ENCODE measurements at regions not wholly inside any gene's neighbourhood (a gene's known extent, or its start where the extent isn't known, plus 50 kb on each side); places are given as distances from the start of the nearest gene placed in this dataset.

DNA sequence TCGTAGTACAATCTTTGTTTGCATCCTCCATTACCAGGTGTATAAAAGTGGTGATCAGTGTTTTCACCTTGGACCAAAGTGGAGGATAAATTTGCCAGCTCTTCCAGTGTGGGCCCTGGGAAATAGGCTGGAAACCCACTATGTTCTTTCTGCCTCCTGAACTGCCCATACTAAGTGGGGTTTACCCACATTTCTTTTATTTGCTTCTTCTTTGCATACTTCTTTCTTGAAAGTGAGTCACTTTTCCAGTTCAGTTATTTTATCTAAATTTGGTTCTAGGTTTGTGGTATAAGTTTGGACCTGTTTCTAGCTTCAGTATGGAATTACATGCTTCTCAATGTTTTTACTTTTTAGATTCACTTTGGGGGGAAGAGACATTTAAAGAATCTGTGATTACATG lies 126.2 kb upstream of the ACBD5 start:
- TF ChIP-seq RELA (IDR thresholded peaks at IDR 0.05; ENCODE audit: borderline replicate concordance, partially characterized antibody) (no peak), EZH2 (IDR thresholded peaks at IDR 0.05; ENCODE audit: borderline replicate concordance, control insufficient read depth, low read depth, low read length) (no peak), LARP7 (IDR thresholded peaks at IDR 0.05) (no peak)
- TF ChIP-seq, protein P1, sequence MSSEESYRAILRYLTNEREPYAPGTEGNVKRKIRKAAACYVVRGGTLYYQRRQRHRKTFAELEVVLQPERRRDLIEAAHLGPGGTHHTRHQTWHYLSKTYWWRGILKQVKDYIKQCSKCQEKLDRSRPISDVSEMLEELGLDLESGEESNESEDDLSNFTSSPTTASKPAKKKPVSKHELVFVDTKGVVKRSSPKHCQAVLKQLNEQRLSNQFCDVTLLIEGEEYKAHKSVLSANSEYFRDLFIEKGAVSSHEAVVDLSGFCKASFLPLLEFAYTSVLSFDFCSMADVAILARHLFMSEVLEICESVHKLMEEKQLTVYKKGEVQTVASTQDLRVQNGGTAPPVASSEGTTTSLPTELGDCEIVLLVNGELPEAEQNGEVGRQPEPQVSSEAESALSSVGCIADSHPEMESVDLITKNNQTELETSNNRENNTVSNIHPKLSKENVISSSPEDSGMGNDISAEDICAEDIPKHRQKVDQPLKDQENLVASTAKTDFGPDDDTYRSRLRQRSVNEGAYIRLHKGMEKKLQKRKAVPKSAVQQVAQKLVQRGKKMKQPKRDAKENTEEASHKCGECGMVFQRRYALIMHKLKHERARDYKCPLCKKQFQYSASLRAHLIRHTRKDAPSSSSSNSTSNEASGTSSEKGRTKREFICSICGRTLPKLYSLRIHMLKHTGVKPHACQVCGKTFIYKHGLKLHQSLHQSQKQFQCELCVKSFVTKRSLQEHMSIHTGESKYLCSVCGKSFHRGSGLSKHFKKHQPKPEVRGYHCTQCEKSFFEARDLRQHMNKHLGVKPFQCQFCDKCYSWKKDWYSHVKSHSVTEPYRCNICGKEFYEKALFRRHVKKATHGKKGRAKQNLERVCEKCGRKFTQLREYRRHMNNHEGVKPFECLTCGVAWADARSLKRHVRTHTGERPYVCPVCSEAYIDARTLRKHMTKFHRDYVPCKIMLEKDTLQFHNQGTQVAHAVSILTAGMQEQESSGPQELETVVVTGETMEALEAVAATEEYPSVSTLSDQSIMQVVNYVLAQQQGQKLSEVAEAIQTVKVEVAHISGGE (CRISPR knock-in tag; IDR thresholded peaks at IDR 0.05) = no peak
- TF ChIP-seq, protein P2, sequence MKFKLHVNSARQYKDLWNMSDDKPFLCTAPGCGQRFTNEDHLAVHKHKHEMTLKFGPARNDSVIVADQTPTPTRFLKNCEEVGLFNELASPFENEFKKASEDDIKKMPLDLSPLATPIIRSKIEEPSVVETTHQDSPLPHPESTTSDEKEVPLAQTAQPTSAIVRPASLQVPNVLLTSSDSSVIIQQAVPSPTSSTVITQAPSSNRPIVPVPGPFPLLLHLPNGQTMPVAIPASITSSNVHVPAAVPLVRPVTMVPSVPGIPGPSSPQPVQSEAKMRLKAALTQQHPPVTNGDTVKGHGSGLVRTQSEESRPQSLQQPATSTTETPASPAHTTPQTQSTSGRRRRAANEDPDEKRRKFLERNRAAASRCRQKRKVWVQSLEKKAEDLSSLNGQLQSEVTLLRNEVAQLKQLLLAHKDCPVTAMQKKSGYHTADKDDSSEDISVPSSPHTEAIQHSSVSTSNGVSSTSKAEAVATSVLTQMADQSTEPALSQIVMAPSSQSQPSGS (IDR thresholded peaks at IDR 0.05; ENCODE audit: low read length) = no peak
- TF ChIP-seq, protein P3, sequence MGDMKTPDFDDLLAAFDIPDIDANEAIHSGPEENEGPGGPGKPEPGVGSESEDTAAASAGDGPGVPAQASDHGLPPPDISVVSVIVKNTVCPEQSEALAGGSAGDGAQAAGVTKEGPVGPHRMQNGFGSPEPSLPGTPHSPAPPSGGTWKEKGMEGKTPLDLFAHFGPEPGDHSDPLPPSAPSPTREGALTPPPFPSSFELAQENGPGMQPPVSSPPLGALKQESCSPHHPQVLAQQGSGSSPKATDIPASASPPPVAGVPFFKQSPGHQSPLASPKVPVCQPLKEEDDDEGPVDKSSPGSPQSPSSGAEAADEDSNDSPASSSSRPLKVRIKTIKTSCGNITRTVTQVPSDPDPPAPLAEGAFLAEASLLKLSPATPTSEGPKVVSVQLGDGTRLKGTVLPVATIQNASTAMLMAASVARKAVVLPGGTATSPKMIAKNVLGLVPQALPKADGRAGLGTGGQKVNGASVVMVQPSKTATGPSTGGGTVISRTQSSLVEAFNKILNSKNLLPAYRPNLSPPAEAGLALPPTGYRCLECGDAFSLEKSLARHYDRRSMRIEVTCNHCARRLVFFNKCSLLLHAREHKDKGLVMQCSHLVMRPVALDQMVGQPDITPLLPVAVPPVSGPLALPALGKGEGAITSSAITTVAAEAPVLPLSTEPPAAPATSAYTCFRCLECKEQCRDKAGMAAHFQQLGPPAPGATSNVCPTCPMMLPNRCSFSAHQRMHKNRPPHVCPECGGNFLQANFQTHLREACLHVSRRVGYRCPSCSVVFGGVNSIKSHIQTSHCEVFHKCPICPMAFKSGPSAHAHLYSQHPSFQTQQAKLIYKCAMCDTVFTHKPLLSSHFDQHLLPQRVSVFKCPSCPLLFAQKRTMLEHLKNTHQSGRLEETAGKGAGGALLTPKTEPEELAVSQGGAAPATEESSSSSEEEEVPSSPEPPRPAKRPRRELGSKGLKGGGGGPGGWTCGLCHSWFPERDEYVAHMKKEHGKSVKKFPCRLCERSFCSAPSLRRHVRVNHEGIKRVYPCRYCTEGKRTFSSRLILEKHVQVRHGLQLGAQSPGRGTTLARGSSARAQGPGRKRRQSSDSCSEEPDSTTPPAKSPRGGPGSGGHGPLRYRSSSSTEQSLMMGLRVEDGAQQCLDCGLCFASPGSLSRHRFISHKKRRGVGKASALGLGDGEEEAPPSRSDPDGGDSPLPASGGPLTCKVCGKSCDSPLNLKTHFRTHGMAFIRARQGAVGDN (IDR thresholded peaks at IDR 0.05) = no peak
- TF ChIP-seq, protein P4, sequence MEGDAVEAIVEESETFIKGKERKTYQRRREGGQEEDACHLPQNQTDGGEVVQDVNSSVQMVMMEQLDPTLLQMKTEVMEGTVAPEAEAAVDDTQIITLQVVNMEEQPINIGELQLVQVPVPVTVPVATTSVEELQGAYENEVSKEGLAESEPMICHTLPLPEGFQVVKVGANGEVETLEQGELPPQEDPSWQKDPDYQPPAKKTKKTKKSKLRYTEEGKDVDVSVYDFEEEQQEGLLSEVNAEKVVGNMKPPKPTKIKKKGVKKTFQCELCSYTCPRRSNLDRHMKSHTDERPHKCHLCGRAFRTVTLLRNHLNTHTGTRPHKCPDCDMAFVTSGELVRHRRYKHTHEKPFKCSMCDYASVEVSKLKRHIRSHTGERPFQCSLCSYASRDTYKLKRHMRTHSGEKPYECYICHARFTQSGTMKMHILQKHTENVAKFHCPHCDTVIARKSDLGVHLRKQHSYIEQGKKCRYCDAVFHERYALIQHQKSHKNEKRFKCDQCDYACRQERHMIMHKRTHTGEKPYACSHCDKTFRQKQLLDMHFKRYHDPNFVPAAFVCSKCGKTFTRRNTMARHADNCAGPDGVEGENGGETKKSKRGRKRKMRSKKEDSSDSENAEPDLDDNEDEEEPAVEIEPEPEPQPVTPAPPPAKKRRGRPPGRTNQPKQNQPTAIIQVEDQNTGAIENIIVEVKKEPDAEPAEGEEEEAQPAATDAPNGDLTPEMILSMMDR (IDR thresholded peaks at IDR 0.05 in 2 of 3, conservative IDR thresholded peaks at IDR 0.05 in 1 of 3; ENCODE audit: control insufficient read depth in 2 of 3, extremely low read depth in 1 of 3, insufficient read depth in 1 of 3, low read depth in 3 of 3, low read length in 3 of 3) = no peak
